ENCODE measurements at regions not wholly inside any gene's neighbourhood (a gene's known extent, or its start where the extent isn't known, plus 50 kb on each side); places are given as distances from the start of the nearest gene placed in this dataset.

DNA sequence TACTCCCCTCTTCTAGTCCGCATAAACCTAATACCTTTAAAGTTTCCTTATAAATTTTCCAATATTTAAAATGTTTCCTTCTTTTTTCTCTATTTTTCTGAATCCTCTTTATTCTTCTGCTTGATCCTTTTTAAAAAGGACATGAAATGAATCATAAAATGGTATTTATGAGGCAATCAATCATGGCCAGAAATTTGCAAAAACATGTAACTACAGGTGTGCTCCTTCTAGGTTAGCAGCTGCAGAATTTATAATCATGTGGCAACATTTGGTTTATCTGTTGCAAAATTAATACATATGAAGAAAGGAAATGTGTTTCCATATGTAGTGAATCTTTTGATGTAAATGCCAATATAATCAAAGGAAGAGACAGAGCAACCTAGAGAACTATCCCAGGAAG lies 1008.5 kb downstream of the ANKRD7 start:
- Histone ChIP-seq H2AFZ (ENCODE audit: low read length) (no peak overlapping the region), H3K9me2 (replicated peaks; ENCODE audit: low read depth, low read length) (no peaks in the 10 kb centered on the region), H3K27me3 (ENCODE audit: insufficient read depth, low read length, poor library complexity, severe bottlenecking) (no peaks in the 10 kb centered on the region), H3K36me3 (ENCODE audit: insufficient read depth, low read length) (no peaks in the 10 kb centered on the region), H3K79me2 (ENCODE audit: insufficient read depth, low read length) (no peaks in the 10 kb centered on the region), H3K4me3 (ENCODE audit: low read length, poor library complexity, severe bottlenecking) (no peak overlapping the region), H3K4me2 (ENCODE audit: low read depth, low read length, poor library complexity, severe bottlenecking) (no peak overlapping the region), H3K9ac (ENCODE audit: low read depth, low read length, poor library complexity, severe bottlenecking) (no peak overlapping the region), H3F3A (ENCODE audit: low read depth) (no peaks in the 10 kb centered on the region), H3K4me1 (ENCODE audit: insufficient read depth, low read length, poor library complexity, severe bottlenecking) (no peaks in the 10 kb centered on the region), H3K9me3 (ENCODE audit: insufficient read depth, low read depth, low read length) (no peaks in the 10 kb centered on the region), H4K20me1 (ENCODE audit: insufficient read depth, low read length, poor library complexity, severe bottlenecking) (no peaks in the 10 kb centered on the region)
- no peak for TF ChIP-seq EZH2phosphoT487 (IDR thresholded peaks at IDR 0.05; ENCODE audit: borderline replicate concordance)
- TF ChIP-seq, protein P1, sequence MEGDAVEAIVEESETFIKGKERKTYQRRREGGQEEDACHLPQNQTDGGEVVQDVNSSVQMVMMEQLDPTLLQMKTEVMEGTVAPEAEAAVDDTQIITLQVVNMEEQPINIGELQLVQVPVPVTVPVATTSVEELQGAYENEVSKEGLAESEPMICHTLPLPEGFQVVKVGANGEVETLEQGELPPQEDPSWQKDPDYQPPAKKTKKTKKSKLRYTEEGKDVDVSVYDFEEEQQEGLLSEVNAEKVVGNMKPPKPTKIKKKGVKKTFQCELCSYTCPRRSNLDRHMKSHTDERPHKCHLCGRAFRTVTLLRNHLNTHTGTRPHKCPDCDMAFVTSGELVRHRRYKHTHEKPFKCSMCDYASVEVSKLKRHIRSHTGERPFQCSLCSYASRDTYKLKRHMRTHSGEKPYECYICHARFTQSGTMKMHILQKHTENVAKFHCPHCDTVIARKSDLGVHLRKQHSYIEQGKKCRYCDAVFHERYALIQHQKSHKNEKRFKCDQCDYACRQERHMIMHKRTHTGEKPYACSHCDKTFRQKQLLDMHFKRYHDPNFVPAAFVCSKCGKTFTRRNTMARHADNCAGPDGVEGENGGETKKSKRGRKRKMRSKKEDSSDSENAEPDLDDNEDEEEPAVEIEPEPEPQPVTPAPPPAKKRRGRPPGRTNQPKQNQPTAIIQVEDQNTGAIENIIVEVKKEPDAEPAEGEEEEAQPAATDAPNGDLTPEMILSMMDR (conservative IDR thresholded peaks at IDR 0.05; ENCODE audit: low read length) = no peak

DNA sequence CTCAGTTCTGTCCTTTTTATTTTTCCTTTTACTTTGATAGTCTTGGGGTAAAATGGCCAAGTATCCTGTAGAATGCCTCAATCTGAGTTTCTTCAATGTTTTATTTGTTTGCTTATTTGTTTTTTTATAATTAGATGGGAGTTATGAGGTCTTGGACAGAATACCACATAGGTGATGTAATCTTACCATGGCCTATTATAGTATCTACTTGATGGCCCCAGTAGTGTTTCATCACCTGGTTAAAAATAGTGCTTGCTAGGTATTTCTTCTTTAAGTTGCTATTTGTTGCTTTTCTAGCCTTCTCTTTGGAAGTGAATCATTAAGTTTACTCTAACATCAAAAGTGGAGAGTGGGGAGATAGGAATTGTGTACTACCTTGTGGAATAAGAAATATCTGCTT lies 1020.0 kb upstream of the KCND2 start:
- H3K79me2 ChIP-seq (ENCODE audit: insufficient read depth, low read length) = no peaks in the 10 kb centered on the region
- no peak overlapping the region for H3K4me3 ChIP-seq (ENCODE audit: low read length, poor library complexity, severe bottlenecking)
- no peaks in the 10 kb centered on the region for H3K9me3 ChIP-seq (ENCODE audit: insufficient read depth, low read depth, low read length)
- no peaks in the 10 kb centered on the region for H3K4me1 ChIP-seq (ENCODE audit: insufficient read depth, low read length, poor library complexity, severe bottlenecking)
- no peak overlapping the region for H2AFZ ChIP-seq (ENCODE audit: low read length)
- H3K36me3 ChIP-seq (ENCODE audit: insufficient read depth, low read length) = no peaks in the 10 kb centered on the region
- no peak overlapping the region for H3K9ac ChIP-seq (ENCODE audit: low read depth, low read length, poor library complexity, severe bottlenecking)
- no peaks in the 10 kb centered on the region for H4K20me1 ChIP-seq (ENCODE audit: insufficient read depth, low read length, poor library complexity, severe bottlenecking)
- H3K4me2 ChIP-seq (ENCODE audit: low read depth, low read length, poor library complexity, severe bottlenecking) = no peak overlapping the region
- H3K9me2 ChIP-seq (replicated peaks; ENCODE audit: low read depth, low read length) = no peaks in the 10 kb centered on the region
- H3K27me3 ChIP-seq (ENCODE audit: insufficient read depth, low read length, poor library complexity, severe bottlenecking) = no peaks in the 10 kb centered on the region
- TF ChIP-seq, protein P1 (conservative IDR thresholded peaks at IDR 0.05; ENCODE audit: low read length) = no peak
- no peak for TF ChIP-seq EZH2phosphoT487 (IDR thresholded peaks at IDR 0.05; ENCODE audit: borderline replicate concordance)
- no peaks in the 10 kb centered on the region for H3F3A ChIP-seq (ENCODE audit: low read depth)

DNA sequence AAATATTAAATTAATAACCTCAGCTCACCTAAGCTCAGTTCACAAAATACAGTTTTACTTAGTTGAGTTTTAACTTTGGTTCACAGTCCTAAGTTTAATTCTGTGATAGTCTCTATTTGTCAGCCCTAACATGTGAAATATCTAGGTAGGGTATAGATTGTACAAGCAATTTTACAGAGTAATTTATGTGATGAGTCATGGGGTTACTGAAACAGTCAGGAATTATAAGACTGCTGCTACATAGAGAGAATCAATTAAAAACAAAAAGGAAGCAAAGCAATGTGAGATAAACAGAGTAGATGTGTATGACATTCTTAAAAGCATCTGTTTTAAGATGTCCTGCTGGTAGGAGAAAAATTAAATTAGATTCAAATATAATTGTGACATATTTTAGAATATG lies 1018.2 kb upstream of the KCND2 start:
- H3K4me3 ChIP-seq (ENCODE audit: low read length, poor library complexity, severe bottlenecking) = no peak overlapping the region
- H3F3A ChIP-seq (ENCODE audit: low read depth) = no peaks in the 10 kb centered on the region
- no peak overlapping the region for H2AFZ ChIP-seq (ENCODE audit: low read length)
- H3K36me3 ChIP-seq (ENCODE audit: insufficient read depth, low read length) = no peaks in the 10 kb centered on the region
- no peaks in the 10 kb centered on the region for H4K20me1 ChIP-seq (ENCODE audit: insufficient read depth, low read length, poor library complexity, severe bottlenecking)
- H3K9ac ChIP-seq (ENCODE audit: low read depth, low read length, poor library complexity, severe bottlenecking) = no peak overlapping the region
- no peaks in the 10 kb centered on the region for H3K9me2 ChIP-seq (replicated peaks; ENCODE audit: low read depth, low read length)
- no peaks in the 10 kb centered on the region for H3K27me3 ChIP-seq (ENCODE audit: insufficient read depth, low read length, poor library complexity, severe bottlenecking)
- no peaks in the 10 kb centered on the region for H3K4me1 ChIP-seq (ENCODE audit: insufficient read depth, low read length, poor library complexity, severe bottlenecking)
- H3K79me2 ChIP-seq (ENCODE audit: insufficient read depth, low read length) = no peaks in the 10 kb centered on the region
- no peaks in the 10 kb centered on the region for H3K9me3 ChIP-seq (ENCODE audit: insufficient read depth, low read depth, low read length)
- H3K4me2 ChIP-seq (ENCODE audit: low read depth, low read length, poor library complexity, severe bottlenecking) = no peak overlapping the region
- TF ChIP-seq, protein P1 (conservative IDR thresholded peaks at IDR 0.05; ENCODE audit: low read length) = no peak

All from Loucy (cell line).